Testis (tissue), 2 donors: ENCODE measurements at regions not wholly inside any gene's neighbourhood (a gene's known extent, or its start where the extent isn't known, plus 50 kb on each side); places are given as distances from the start of the nearest gene placed in this dataset.

Experiments
- DNase-seq: peaks from one replicate; pipeline ENCODE4 v3.0.0-alpha.2; 2019
- H3K27ac ChIP-seq, 2 donors: fragments of 200-600 bp; sonication (generic); one replicate each; pipeline ENCODE4 v1.5.1; 2019
- H3K27me3 ChIP-seq: fragments of 200-600 bp; sonication (generic); one replicate; pipeline ENCODE4 v1.5.1; 2019
- H3K36me3 ChIP-seq: fragments of 200-600 bp; sonication (generic); one replicate; pipeline ENCODE4 v1.5.1; 2017; ENCODE audit warnings: low read depth; ENCODE audit errors: missing control alignments
- H3K4me1 ChIP-seq: fragments of 200-600 bp; sonication (generic); one replicate; pipeline ENCODE4 v1.5.1; 2019
- H3K4me3 ChIP-seq, 2 donors: fragments of 200-600 bp; sonication (generic); one replicate each; pipeline ENCODE4 v1.5.1; 2017 to 2019
- H3K9me3 ChIP-seq: fragments of 200-600 bp; sonication (generic); one replicate; pipeline ENCODE4 v1.5.1; 2017
- CTCF ChIP-seq, 3 experiments: fragments of 450-650 bp in 2 of 3; fragments of 200-600 bp in 1 of 3; sonication (generic) in 1 of 3; IDR thresholded peaks; one replicate each; pipeline ENCODE4 v1.5.1; 2016 to 2019; ENCODE audit warnings: antibody characterized with exemption in 3 of 3, mild to moderate bottlenecking in 2 of 3, moderate library complexity in 1 of 3
- POLR2A ChIP-seq: fragments of 450-650 bp; IDR thresholded peaks from one replicate; pipeline ENCODE4 v1.6.1; 2017; ENCODE audit warnings: antibody characterized with exemption, mild to moderate bottlenecking, moderate library complexity
- WGBS, 2 donors: methylation state at CpG; one replicate each; pipeline ENCODE4 v1.1.5; 2018; 5-methylcytosine and 5-hydroxymethylcytosine counted together
- intact Hi-C: fragments of 100-400 bp; cut with DNase I; formaldehyde crosslinking; loops from one replicate; pipeline ENCODE4 v1.15.1; 2023; ENCODE audit warnings: low total_unique reads

DNA sequence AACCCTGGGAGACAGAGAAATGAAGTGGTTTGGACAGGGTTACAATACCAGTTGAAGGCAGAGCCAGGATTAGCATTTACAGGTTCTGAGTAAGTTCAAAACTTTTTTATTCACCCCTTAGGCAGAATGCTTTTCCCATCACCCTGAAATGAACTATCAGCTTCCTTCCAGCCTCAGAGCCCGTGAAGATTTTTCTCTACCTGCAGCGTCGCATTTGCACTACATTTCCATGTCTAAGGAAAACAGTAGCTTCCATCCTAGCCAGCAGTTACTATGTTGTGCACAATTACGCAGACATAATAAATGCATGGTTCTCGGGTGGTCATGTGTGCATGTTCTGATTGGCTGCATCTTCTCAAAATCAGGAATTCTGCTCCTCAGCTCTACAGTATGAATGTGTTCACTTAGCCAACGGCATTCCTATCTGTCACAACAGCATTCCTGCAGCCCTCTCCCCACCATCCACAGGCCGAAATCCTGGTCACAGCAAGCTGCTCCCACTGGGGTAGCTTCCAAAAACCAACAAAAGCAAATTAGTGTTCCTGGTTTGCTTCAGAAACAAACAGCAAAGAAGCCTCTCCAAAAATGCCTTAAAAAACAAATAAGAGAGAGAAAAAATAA, 510.8 kb upstream of the SEMA6D start:
- H3K27ac ChIP-seq = no peak overlapping the region
- no peaks in the 10 kb centered on the region for H3K9me3 ChIP-seq
- no peak for DNase-seq
- no peaks in the 10 kb centered on the region for H3K4me1 ChIP-seq
- intact Hi-C loops = no loop called here
- no peak for TF ChIP-seq CTCF (IDR thresholded peaks at IDR 0.05)
- TF ChIP-seq POLR2A = no peak
- no peak overlapping the region for H3K4me3 ChIP-seq
- H3K27me3 ChIP-seq = no peaks in the 10 kb centered on the region
- H3K36me3 ChIP-seq = no peaks in the 10 kb centered on the region
- 73 to 76% methylated on average over 7 of the region's 7 CpGs for WGBS, 2 donors

- intact Hi-C loops = no loop called here
- no peaks in the 10 kb centered on the region for H3K4me1 ChIP-seq
- H3K27ac ChIP-seq = no peak overlapping the region
- no peaks in the 10 kb centered on the region for H3K9me3 ChIP-seq
- 88 to 91% methylated on average over 3 of the region's 3 CpGs for WGBS, 2 donors
- DNase-seq = no peak
- no peak for TF ChIP-seq CTCF (IDR thresholded peaks at IDR 0.05)
- no peak for TF ChIP-seq POLR2A
- H3K4me3 ChIP-seq = no peak overlapping the region
- H3K36me3 ChIP-seq = no peaks in the 10 kb centered on the region
- no peaks in the 10 kb centered on the region for H3K27me3 ChIP-seq
These were observed 507.7 kb upstream of the SEMA6D start for GRCh38 chr15:47209591-47209990.

GRCh38 chr15:47212222-47213010, 504.9 kb upstream of the SEMA6D start:
- intact Hi-C loops = no loop called here
- no peak for TF ChIP-seq POLR2A
- TF ChIP-seq CTCF (IDR thresholded peaks at IDR 0.05) = no peak
- H3K4me3 ChIP-seq = no peak overlapping the region
- WGBS, 2 donors = 78 to 85% methylated on average over 9 of the region's 9 CpGs
- H3K27me3 ChIP-seq = no peaks in the 10 kb centered on the region
- no peak overlapping the region for H3K27ac ChIP-seq
- no peaks in the 10 kb centered on the region for H3K36me3 ChIP-seq
- H3K9me3 ChIP-seq = no peaks in the 10 kb centered on the region
- no peak for DNase-seq
- no peaks in the 10 kb centered on the region for H3K4me1 ChIP-seq

GRCh38 chr15:47213883-47214282, 503.4 kb upstream of the SEMA6D start:
- DNase-seq = no peak
- Histone ChIP-seq H3K4me1 (no peaks in the 10 kb centered on the region), H3K4me3 (no peak overlapping the region), H3K27ac (no peak overlapping the region), H3K27me3 (no peaks in the 10 kb centered on the region), H3K36me3 (no peaks in the 10 kb centered on the region), H3K9me3 (no peaks in the 10 kb centered on the region)
- 70 to 77% methylated on average over 6 of the region's 6 CpGs for WGBS, 2 donors
- intact Hi-C loops = no loop called here
- no peak for TF ChIP-seq POLR2A
- TF ChIP-seq CTCF (IDR thresholded peaks at IDR 0.05) = no peak

DNA sequence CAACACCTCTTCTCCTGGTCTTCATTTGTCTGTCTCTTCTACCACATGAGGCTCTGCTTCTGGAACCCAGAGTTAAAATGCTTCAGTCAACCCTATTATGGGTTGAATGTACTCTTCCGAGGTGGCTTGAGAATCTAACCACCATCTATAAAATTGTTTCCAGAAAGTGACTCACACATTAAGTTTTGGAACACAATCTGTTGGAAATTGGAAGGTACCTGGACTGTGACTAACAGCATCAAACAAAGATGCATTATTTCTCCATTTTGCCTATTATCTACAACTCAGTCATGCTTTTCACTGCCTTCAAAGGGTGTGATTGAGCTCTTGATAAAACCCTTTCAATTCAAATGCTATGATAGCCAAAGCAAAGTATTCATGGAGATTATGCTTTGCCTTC, 499.0 kb upstream of the SEMA6D start:
- TF ChIP-seq CTCF (IDR thresholded peaks at IDR 0.05) (no peak), POLR2A (no peak)
- H3K36me3 ChIP-seq = no peaks in the 10 kb centered on the region
- intact Hi-C loops = no loop called here
- no peaks in the 10 kb centered on the region for H3K27me3 ChIP-seq
- no peak overlapping the region for H3K27ac ChIP-seq
- 95 to 96% methylated on average over 1 of the region's 1 CpG for WGBS, 2 donors
- DNase-seq = no peak
- H3K4me1 ChIP-seq = no peaks in the 10 kb centered on the region
- H3K4me3 ChIP-seq = no peak overlapping the region
- H3K9me3 ChIP-seq = no peaks in the 10 kb centered on the region
